ENCODE measurements at regions not wholly inside any gene's neighbourhood (a gene's known extent, or its start where the extent isn't known, plus 50 kb on each side); places are given as distances from the start of the nearest gene placed in this dataset.

DNA sequence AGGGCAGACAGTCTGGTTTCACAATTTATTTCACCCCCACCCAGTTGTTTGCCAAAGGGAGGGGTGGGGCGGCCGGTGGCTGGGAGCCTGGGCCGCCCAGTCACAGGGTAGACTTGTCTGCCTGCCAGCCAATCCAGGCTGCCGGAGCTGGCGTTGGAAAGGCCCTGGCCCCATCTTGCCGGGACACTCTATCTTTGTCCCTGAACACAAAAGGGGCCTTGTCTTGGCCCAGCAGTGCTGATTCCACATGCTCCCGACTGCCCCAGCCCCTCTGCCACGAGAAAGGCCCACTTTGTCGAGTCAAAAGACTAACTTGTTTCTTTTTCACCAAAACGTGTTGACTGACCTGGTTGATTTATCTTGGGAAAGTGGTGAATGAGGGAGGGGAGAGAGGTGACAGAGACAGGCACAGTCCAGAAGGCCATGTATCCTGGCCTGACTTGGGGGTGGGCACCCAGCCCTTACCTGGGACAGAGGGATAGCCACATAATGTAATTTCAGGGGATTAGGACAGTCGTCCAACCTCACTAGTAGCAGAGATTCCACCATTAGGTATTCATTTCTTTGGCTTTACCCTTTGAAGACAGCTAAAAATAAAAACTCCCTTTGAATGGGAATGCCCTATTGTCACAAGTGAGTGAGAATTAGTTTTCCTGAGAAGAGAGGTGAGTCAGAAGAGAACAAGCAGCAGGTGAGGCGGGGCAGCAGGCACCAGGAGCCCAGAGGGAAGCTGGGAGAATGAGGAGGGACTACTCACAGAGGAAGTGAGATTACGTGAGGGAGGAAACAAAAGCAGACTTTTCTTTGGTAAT, 67.0 kb upstream of the SIRPA start (continued):
- no peak for TF ChIP-seq ZNF142 (CRISPR knock-in tag; IDR thresholded peaks at IDR 0.05)
- TF ChIP-seq, protein P1, sequence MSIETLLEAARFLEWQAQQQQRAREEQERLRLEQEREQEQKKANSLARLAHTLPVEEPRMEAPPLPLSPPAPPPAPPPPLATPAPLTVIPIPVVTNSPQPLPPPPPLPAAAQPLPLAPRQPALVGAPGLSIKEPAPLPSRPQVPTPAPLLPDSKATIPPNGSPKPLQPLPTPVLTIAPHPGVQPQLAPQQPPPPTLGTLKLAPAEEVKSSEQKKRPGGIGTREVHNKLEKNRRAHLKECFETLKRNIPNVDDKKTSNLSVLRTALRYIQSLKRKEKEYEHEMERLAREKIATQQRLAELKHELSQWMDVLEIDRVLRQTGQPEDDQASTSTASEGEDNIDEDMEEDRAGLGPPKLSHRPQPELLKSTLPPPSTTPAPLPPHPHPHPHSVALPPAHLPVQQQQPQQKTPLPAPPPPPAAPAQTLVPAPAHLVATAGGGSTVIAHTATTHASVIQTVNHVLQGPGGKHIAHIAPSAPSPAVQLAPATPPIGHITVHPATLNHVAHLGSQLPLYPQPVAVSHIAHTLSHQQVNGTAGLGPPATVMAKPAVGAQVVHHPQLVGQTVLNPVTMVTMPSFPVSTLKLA (IDR thresholded peaks at IDR 0.05): no peak
- no peak for TF ChIP-seq ZNF720 (CRISPR knock-in tag; IDR thresholded peaks at IDR 0.05)
- TF ChIP-seq ZNF180 (CRISPR knock-in tag; IDR thresholded peaks at IDR 0.05; ENCODE audit: borderline replicate concordance, low read depth): no peak
- no peak for TF ChIP-seq ZNF256 (CRISPR knock-in tag; conservative IDR thresholded peaks at IDR 0.05)
- TF ChIP-seq NR2F1 (CRISPR knock-in tag; IDR thresholded peaks at IDR 0.05): no peak
- TF ChIP-seq MBD4 (IDR thresholded peaks at IDR 0.05; ENCODE audit: borderline replicate concordance, low read length): no peak
- TF ChIP-seq ZNF713 (CRISPR knock-in tag; IDR thresholded peaks at IDR 0.05): no peak
- TF ChIP-seq PHF5A (CRISPR knock-in tag; IDR thresholded peaks at IDR 0.05; ENCODE audit: low read depth, unreplicated experiment): no peak
- TF ChIP-seq MEIS2 (CRISPR knock-in tag; IDR thresholded peaks at IDR 0.05): peak; percentile 92
- TF ChIP-seq MAFF (IDR thresholded peaks at IDR 0.05; ENCODE audit: low read depth, low read length): no peak
- peak; percentile 66 for TF ChIP-seq ASH2L (IDR thresholded peaks at IDR 0.05; ENCODE audit: insufficient read length, low read depth, low read length)
- TF ChIP-seq PAWR (CRISPR knock-in tag; IDR thresholded peaks at IDR 0.05; ENCODE audit: borderline replicate concordance): no peak
- no peak for TF ChIP-seq SMARCE1 (IDR thresholded peaks at IDR 0.05; ENCODE audit: borderline replicate concordance)
- TF ChIP-seq ZNF362 (CRISPR knock-in tag; IDR thresholded peaks at IDR 0.05; ENCODE audit: borderline replicate concordance): peak; percentile 31; the same call in 1 of the 2 replicates
- TF ChIP-seq ZNF281 (CRISPR knock-in tag; IDR thresholded peaks at IDR 0.05; ENCODE audit: borderline replicate concordance): peak; percentile 84; the same call in 1 of the 2 replicates
- peak; percentile 18 to 56; a peak in 1 of 4 replicates for TF ChIP-seq POLR2A (IDR thresholded peaks at IDR 0.05; ENCODE audit: insufficient read depth in 1 of 2, low read depth in 2 of 2, low read length in 2 of 2)
- TF ChIP-seq ADNP (CRISPR knock-in tag; IDR thresholded peaks at IDR 0.05): no peak
- no peak for TF ChIP-seq RARG (CRISPR knock-in tag; IDR thresholded peaks at IDR 0.05; ENCODE audit: low read depth)

Data from HepG2 (cell line).